Esophagus muscularis mucosa (tissue), 4 donors: ENCODE measurements at regions not wholly inside any gene's neighbourhood (a gene's known extent, or its start where the extent isn't known, plus 50 kb on each side); places are given as distances from the start of the nearest gene placed in this dataset.

ENCODE experiments used
- DNase-seq: peaks from one replicate; pipeline ENCODE4 v3.0.0-alpha.2; 2017; ENCODE audit errors: extremely low spot score
- H3K27ac ChIP-seq, 4 donors: fragments of 200-600 bp; sonication (generic); replicated peaks in 1 of 4; 1 replicate in 3 of 4; 2 replicates in 1 of 4; pipeline ENCODE4 v1.5.1; 2016 to 2019; ENCODE audit warnings: mild to moderate bottlenecking in 1 of 4
- H3K27me3 ChIP-seq, 4 donors: fragments of 200-600 bp; sonication (generic); one replicate each; pipeline versions ENCODE4 v1.5.1 to v1.6.0; 2016 to 2019
- H3K36me3 ChIP-seq, 4 donors: fragments of 200-600 bp; sonication (generic); one replicate each; pipeline ENCODE4 v1.5.1; 2016 to 2019
- H3K4me1 ChIP-seq, 4 donors: fragments of 200-600 bp; sonication (generic); one replicate each; pipeline ENCODE4 v1.5.1; 2016 to 2019
- H3K4me3 ChIP-seq, 4 donors: fragments of 200-600 bp; sonication (generic); 1 replicate in 2 of 4; 2 replicates in 2 of 4; pipeline ENCODE4 v1.5.1; 2016 to 2019; ENCODE audit warnings: mild to moderate bottlenecking in 4 of 4, moderate library complexity in 1 of 4
- H3K9me3 ChIP-seq, 4 donors: fragments of 200-600 bp; sonication (generic); 1 replicate in 3 of 4; 2 replicates in 1 of 4; pipeline ENCODE4 v1.5.1; 2016 to 2019
- CTCF ChIP-seq, 3 experiments: fragments of 200-600 bp in 2 of 3; fragments of 450-650 bp in 1 of 3; sonication (generic) in 2 of 3; IDR thresholded peaks; one replicate each; pipeline ENCODE4 v1.5.1; 2017 to 2019; ENCODE audit warnings: antibody characterized with exemption in 3 of 3, mild to moderate bottlenecking in 2 of 3, moderate library complexity in 1 of 3
- EP300 ChIP-seq: sonication (generic); formaldehyde crosslinking; IDR thresholded peaks from one replicate; pipeline ENCODE4 v1.6.1; 2017; ENCODE audit warnings: antibody characterized with exemption
- POLR2A ChIP-seq: fragments of 450-650 bp; IDR thresholded peaks from one replicate; pipeline ENCODE4 v1.6.1; 2017; ENCODE audit warnings: antibody characterized with exemption, moderate library complexity, mild to moderate bottlenecking, low read depth
- POLR2AphosphoS5 ChIP-seq, 2 donors: sonication (generic); formaldehyde crosslinking; IDR thresholded peaks; one replicate each; pipeline ENCODE4 v1.6.1; 2017; ENCODE audit warnings: antibody characterized with exemption in 2 of 2
- WGBS: methylation state at CpG from one replicate; pipeline ENCODE4 v1.1.5; 2018; 5-methylcytosine and 5-hydroxymethylcytosine counted together
- intact Hi-C: fragments of 100-400 bp; cut with DNase I; formaldehyde crosslinking; loops from one replicate; pipeline ENCODE4 v1.15.1; 2023

GRCh38 chr4:124177647-124178425 is 534.7 kb downstream of the ANKRD50 start:
- Histone ChIP-seq H3K36me3 (no peaks in the 10 kb centered on the region), H3K4me1 (no peaks in the 10 kb centered on the region), H3K9me3 (no peaks in the 10 kb centered on the region), H3K27ac (no peak overlapping the region), H3K4me3 (no peak overlapping the region), H3K27me3 (no peaks in the 10 kb centered on the region)
- intact Hi-C loops: no loop called here
- no peak for DNase-seq
- 83% methylated on average over 4 of the region's 4 CpGs for WGBS
- no peak for TF ChIP-seq POLR2AphosphoS5 (IDR thresholded peaks at IDR 0.05)

- intact Hi-C loops: no loop called here
- TF ChIP-seq CTCF (IDR thresholded peaks at IDR 0.05) (no peak), EP300 (no peak), POLR2AphosphoS5 (IDR thresholded peaks at IDR 0.05) (no peak), POLR2A (no peak)
- H3K9me3 ChIP-seq: no peaks in the 10 kb centered on the region
- no peaks in the 10 kb centered on the region for H3K27me3 ChIP-seq
- no peak overlapping the region for H3K27ac ChIP-seq
- no peak overlapping the region for H3K4me3 ChIP-seq
- no peaks in the 10 kb centered on the region for H3K4me1 ChIP-seq
- no peaks in the 10 kb centered on the region for H3K36me3 ChIP-seq
- DNase-seq: no peak
- 93% methylated on average over 4 of the region's 4 CpGs for WGBS
Observed at GRCh38 chr4:124178449-124179021, 534.0 kb downstream of the ANKRD50 start.

GRCh38 chr4:124179506-124180186 is 532.9 kb downstream of the ANKRD50 start:
- no peak for TF ChIP-seq CTCF (IDR thresholded peaks at IDR 0.05)
- TF ChIP-seq POLR2AphosphoS5 (IDR thresholded peaks at IDR 0.05): no peak
- no peak for TF ChIP-seq EP300
- TF ChIP-seq POLR2A: no peak
- WGBS: 58% methylated on average over 5 of the region's 5 CpGs
- H3K4me1 ChIP-seq: no peaks in the 10 kb centered on the region

GRCh38 chr4:124181039-124181438 is 531.5 kb downstream of the ANKRD50 start:
- intact Hi-C loops: no loop called here
- no peaks in the 10 kb centered on the region for H3K27me3 ChIP-seq
- H3K36me3 ChIP-seq: no peaks in the 10 kb centered on the region
- H3K4me1 ChIP-seq: no peaks in the 10 kb centered on the region
- no peaks in the 10 kb centered on the region for H3K9me3 ChIP-seq
- H3K4me3 ChIP-seq: no peak overlapping the region
- 77% methylated on average over 2 of the region's 2 CpGs for WGBS
- TF ChIP-seq EP300 (no peak), CTCF (IDR thresholded peaks at IDR 0.05) (no peak), POLR2AphosphoS5 (IDR thresholded peaks at IDR 0.05) (no peak), POLR2A (no peak)
- DNase-seq: no peak
- no peak overlapping the region for H3K27ac ChIP-seq

More at GRCh38 chr4:124179506-124180186, 532.9 kb downstream of the ANKRD50 start:
- no peak for DNase-seq
- H3K27me3 ChIP-seq: no peaks in the 10 kb centered on the region
- no peak overlapping the region for H3K4me3 ChIP-seq
- H3K36me3 ChIP-seq: no peaks in the 10 kb centered on the region
- intact Hi-C loops: no loop called here
- H3K9me3 ChIP-seq: no peaks in the 10 kb centered on the region
- H3K27ac ChIP-seq: no peak overlapping the region

GRCh38 chr4:124183231-124183630 is 529.3 kb downstream of the ANKRD50 start:
- Histone ChIP-seq H3K27me3 (no peaks in the 10 kb centered on the region), H3K27ac (no peak overlapping the region), H3K9me3 (no peaks in the 10 kb centered on the region), H3K36me3 (no peaks in the 10 kb centered on the region), H3K4me3 (no peak overlapping the region), H3K4me1 (no peaks in the 10 kb centered on the region)
- no peak for DNase-seq
- intact Hi-C loops: no loop called here
- WGBS: 92% methylated on average over 2 of the region's 2 CpGs
- TF ChIP-seq EP300 (no peak), POLR2A (no peak), POLR2AphosphoS5 (IDR thresholded peaks at IDR 0.05) (no peak), CTCF (IDR thresholded peaks at IDR 0.05) (no peak)
